IMR-90 (cell line): ENCODE measurements at regions not wholly inside any gene's neighbourhood (a gene's known extent, or its start where the extent isn't known, plus 50 kb on each side); places are given as distances from the start of the nearest gene placed in this dataset.

Source experiments
- ATAC-seq: fragments of 200-7000 bp; cut with Tn5 transposase; 2 replicates; pipeline ENCODE4 v1.9.1; 2020; ENCODE audit warnings: low read depth, mild to moderate bottlenecking, moderate library complexity
- BruUV-seq: library from RNA; stranded (reverse); fragments of 400-500 nt; replicated peaks from 2 replicates; lab custom pipeline; 2021; lab: Mats Ljungman, UMichigan
- CTCF ChIA-PET: fragments of 300-600 bp; formaldehyde crosslinking; extraction: SDS; loops from one replicate; lab custom pipeline; 2021; ENCODE audit warnings: antibody characterized with exemption; lab: Yijun Ruan, JAX
- POLR2A ChIA-PET: fragments of 300-600 bp; sonication (Branson Sonifier 250); formaldehyde crosslinking; loops from one replicate; lab custom pipeline; 2022; ENCODE audit warnings: antibody characterized with exemption; ENCODE audit not compliant: unreplicated experiment; lab: Charles Lee
- DNase-seq: peaks from one replicate; pipeline ENCODE4 v3.0.0; 2013
- H2AFZ ChIP-seq: replicated peaks from 2 replicates; pipeline ENCODE3; 2013; ENCODE audit warnings: low read length, mild to moderate bottlenecking; ENCODE audit not compliant: poor library complexity
- H2AK5ac ChIP-seq: 2 replicates; pipeline ENCODE4 v1.6.1; 2013; ENCODE audit warnings: low read depth, low read length, inconsistent platforms
- H2AK9ac ChIP-seq: replicated peaks from 2 replicates; pipeline ENCODE3; 2013; ENCODE audit warnings: mild to moderate bottlenecking, low read depth, low read length, moderate library complexity; ENCODE audit not compliant: poor library complexity
- H2BK120ac ChIP-seq: 2 replicates; pipeline ENCODE4 v1.6.1; 2013; ENCODE audit warnings: low read depth, low read length, inconsistent platforms
- H2BK15ac ChIP-seq: 3 replicates; pipeline ENCODE4 v1.6.1; 2013; ENCODE audit warnings: low read depth, low read length, inconsistent platforms
- H2BK20ac ChIP-seq: 2 replicates; pipeline ENCODE4 v1.6.1; 2013; ENCODE audit warnings: low read depth, mild to moderate bottlenecking, inconsistent platforms, low read length, moderate library complexity
- H2BK5ac ChIP-seq: 2 replicates; pipeline ENCODE4 v1.6.1; 2013; ENCODE audit warnings: mild to moderate bottlenecking, low read depth, low read length, inconsistent platforms; ENCODE audit not compliant: poor library complexity, severe bottlenecking
- H3K14ac ChIP-seq: replicated peaks from 2 replicates; pipeline ENCODE4 v1.6.1; 2013; ENCODE audit warnings: low read depth, low read length, inconsistent platforms
- H3K18ac ChIP-seq: 2 replicates; pipeline ENCODE4 v1.6.1; 2013; ENCODE audit warnings: low read depth, low read length, control low read depth
- H3K23ac ChIP-seq: 2 replicates; pipeline ENCODE4 v1.6.1; 2013; ENCODE audit warnings: low read depth, low read length, inconsistent platforms
- H3K27ac ChIP-seq: 2 replicates; pipeline ENCODE4 v1.5.1; 2013; ENCODE audit warnings: mild to moderate bottlenecking, control low read depth, low read length; ENCODE audit not compliant: insufficient read depth
- H3K27me3 ChIP-seq: 2 replicates; pipeline ENCODE4 v1.6.1; 2013; ENCODE audit warnings: low read length; ENCODE audit not compliant: control insufficient read depth, insufficient read depth
- H3K36me3 ChIP-seq: 2 replicates; pipeline ENCODE4 v1.6.1; 2013; ENCODE audit warnings: low read length, mixed read lengths; ENCODE audit not compliant: control insufficient read depth, insufficient read depth
- H3K4ac ChIP-seq: 2 replicates; pipeline ENCODE4 v1.6.1; 2013; ENCODE audit warnings: low read depth, low read length, inconsistent platforms
- H3K4me1 ChIP-seq: 2 replicates; pipeline ENCODE4 v1.6.1; 2013; ENCODE audit warnings: low read length, mixed read lengths; ENCODE audit not compliant: control insufficient read depth, insufficient read depth
- H3K4me2 ChIP-seq: 2 replicates; pipeline ENCODE4 v1.6.1; 2013; ENCODE audit warnings: low read depth, mild to moderate bottlenecking, control low read depth, low read length, moderate library complexity
- H3K4me3 ChIP-seq: 2 replicates; pipeline ENCODE4 v1.5.1; 2013; ENCODE audit warnings: low read depth, mild to moderate bottlenecking, control low read depth, low read length, moderate library complexity; ENCODE audit not compliant: insufficient read depth
- H3K56ac ChIP-seq: 2 replicates; pipeline ENCODE4 v1.6.1; 2013; ENCODE audit warnings: low read length, inconsistent platforms; ENCODE audit not compliant: insufficient read depth; ENCODE audit errors: extremely low read depth
- H3K79me1 ChIP-seq, 2 experiments: 2 replicates each; pipeline ENCODE4 v1.6.1; 2013; ENCODE audit warnings: low read length in 2 of 2, inconsistent platforms in 1 of 2, low read depth in 1 of 2
- H3K9ac ChIP-seq: 2 replicates; pipeline ENCODE4 v1.6.1; 2013; ENCODE audit warnings: low read depth, low read length, control low read depth
- H3K9me1 ChIP-seq: 2 replicates; pipeline ENCODE4 v1.6.1; 2013; ENCODE audit warnings: low read length, inconsistent platforms; ENCODE audit not compliant: insufficient read depth
- H3K9me3 ChIP-seq: 2 replicates; pipeline ENCODE4 v1.6.1; 2013; ENCODE audit warnings: low read length; ENCODE audit not compliant: control insufficient read depth, insufficient read depth
- H4K20me1 ChIP-seq: 2 replicates; pipeline ENCODE4 v1.6.1; 2013; ENCODE audit warnings: low read length, inconsistent platforms; ENCODE audit not compliant: insufficient read depth
- H4K5ac ChIP-seq: 2 replicates; pipeline ENCODE4 v1.6.1; 2013; ENCODE audit warnings: mild to moderate bottlenecking, low read depth, low read length, control low read depth
- H4K8ac ChIP-seq, 2 experiments: 2 replicates each; pipeline ENCODE4 v1.6.1; 2013; ENCODE audit warnings: low read depth in 2 of 2, low read length in 2 of 2, control low read depth in 1 of 2, inconsistent platforms in 1 of 2
- H4K91ac ChIP-seq: 2 replicates; pipeline ENCODE4 v1.6.1; 2013; ENCODE audit warnings: low read depth, low read length, inconsistent platforms; ENCODE audit not compliant: insufficient read depth
- CEBPB ChIP-seq: IDR thresholded peaks from 2 replicates; pipeline ENCODE4 v1.6.1; 2012; ENCODE audit warnings: low read depth, low read length, improper control_type of control experiment
- MAFK ChIP-seq: IDR thresholded peaks from 2 replicates; pipeline ENCODE4 v1.6.1; 2012; ENCODE audit warnings: low read depth, low read length, improper control_type of control experiment
- NFE2L2 ChIP-seq: fragments of 150-350 bp; IDR thresholded peaks from 2 replicates; pipeline ENCODE4 v1.6.1; 2016; ENCODE audit warnings: low read depth, mild to moderate bottlenecking, low read length
- RFX5 ChIP-seq: IDR thresholded peaks from 2 replicates; pipeline ENCODE4 v1.8.0; 2012; ENCODE audit warnings: low read depth, mild to moderate bottlenecking, low read length, moderate library complexity
- WGBS, 2 experiments: methylation state at CpG; one replicate each; pipeline versions ENCODE4 v1.1.5 to v1.1.7; 2013; ENCODE audit warnings: missing lambda C conversion rate in 2 of 2; ENCODE audit not compliant: insufficient read length in 1 of 2; ENCODE audit errors: extremely low coverage in 2 of 2; 5-methylcytosine and 5-hydroxymethylcytosine counted together
- dilution Hi-C: fragments of 300-500 bp; cut with HindIII; formaldehyde crosslinking; loops from one replicate; pipeline ENCODE4 v1.14.3; 2018; ENCODE audit warnings: low sequenced_read_pairs; ENCODE audit not compliant: unreplicated experiment
- in situ Hi-C: fragments of 300-500 bp; cut with MboI; formaldehyde crosslinking; loops from 3 replicates; pipeline ENCODE4 v1.14.3; 2019; ENCODE audit warnings: low sequenced_read_pairs, inconsistent platforms, mixed read lengths
- intact Hi-C: fragments of 100-400 bp; cut with micrococcal nuclease; formaldehyde crosslinking; loops from 2 replicates; pipeline ENCODE4 v1.10.0; 2022
- TF ChIP-seq, protein P1 (sequence below): conservative IDR thresholded peaks from 2 replicates; pipeline ENCODE4 v1.5.1; 2012; ENCODE audit warnings: mild to moderate bottlenecking, low read depth, low read length, improper control_type of control experiment

DNA sequence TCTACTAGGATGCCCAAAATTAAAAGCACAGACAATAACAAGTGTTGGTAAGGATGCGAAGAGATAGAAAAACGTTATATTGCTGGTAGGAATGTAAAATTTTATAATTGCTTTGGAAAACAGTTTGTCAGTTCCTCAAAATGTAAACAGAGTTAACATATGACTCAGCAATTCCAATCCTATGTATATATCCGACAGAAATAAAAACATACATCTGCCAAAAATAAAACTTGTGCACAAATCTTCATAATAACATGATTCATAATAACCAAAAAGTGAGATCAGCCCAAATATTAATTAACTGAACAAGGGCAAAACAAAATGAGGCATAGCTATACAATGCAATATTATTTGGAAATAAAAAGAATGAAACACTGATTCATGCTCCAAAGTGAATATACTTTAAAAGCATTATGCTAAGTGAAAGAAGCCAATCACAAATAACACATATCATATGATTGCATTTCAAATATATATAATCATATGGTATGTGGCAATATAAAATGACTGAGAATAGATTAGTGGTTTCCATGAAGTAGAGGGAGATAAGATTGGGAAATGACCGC, 609.3 kb downstream of the IGSF11 start:
- no CpG with 5 or more reads among the region's 4 CpGs for WGBS, 2 experiments
- BruUV-seq: no TSS peak
- in situ Hi-C loops: no loop called here

More for the DNA sequence above, 609.3 kb downstream of the IGSF11 start:
- TF ChIP-seq, protein P1, sequence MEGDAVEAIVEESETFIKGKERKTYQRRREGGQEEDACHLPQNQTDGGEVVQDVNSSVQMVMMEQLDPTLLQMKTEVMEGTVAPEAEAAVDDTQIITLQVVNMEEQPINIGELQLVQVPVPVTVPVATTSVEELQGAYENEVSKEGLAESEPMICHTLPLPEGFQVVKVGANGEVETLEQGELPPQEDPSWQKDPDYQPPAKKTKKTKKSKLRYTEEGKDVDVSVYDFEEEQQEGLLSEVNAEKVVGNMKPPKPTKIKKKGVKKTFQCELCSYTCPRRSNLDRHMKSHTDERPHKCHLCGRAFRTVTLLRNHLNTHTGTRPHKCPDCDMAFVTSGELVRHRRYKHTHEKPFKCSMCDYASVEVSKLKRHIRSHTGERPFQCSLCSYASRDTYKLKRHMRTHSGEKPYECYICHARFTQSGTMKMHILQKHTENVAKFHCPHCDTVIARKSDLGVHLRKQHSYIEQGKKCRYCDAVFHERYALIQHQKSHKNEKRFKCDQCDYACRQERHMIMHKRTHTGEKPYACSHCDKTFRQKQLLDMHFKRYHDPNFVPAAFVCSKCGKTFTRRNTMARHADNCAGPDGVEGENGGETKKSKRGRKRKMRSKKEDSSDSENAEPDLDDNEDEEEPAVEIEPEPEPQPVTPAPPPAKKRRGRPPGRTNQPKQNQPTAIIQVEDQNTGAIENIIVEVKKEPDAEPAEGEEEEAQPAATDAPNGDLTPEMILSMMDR: no peak
- peak; percentile 78 for TF ChIP-seq NFE2L2
- TF ChIP-seq MAFK: peak; percentile 43; the same call in 1 of the 2 replicates
- no peak for TF ChIP-seq CEBPB
- TF ChIP-seq RFX5: no peak
- Histone ChIP-seq H2AFZ (no peak overlapping the region), H3K9me1 (no peaks in the 10 kb centered on the region), H3K9me3 (no peaks in the 10 kb centered on the region), H3K79me1 (no peaks in the 10 kb centered on the region), H4K91ac (no peak overlapping the region), H3K27ac (no peak overlapping the region), H3K4me2 (no peak overlapping the region), H3K18ac (no peak overlapping the region), H2BK20ac (no peak overlapping the region), H4K20me1 (no peaks in the 10 kb centered on the region), H4K5ac (no peak overlapping the region), H2AK9ac (no peak overlapping the region), H3K36me3 (no peaks in the 10 kb centered on the region), H2BK15ac (no peak overlapping the region), H3K27me3 (no peaks in the 10 kb centered on the region), H3K9ac (no peak overlapping the region), H3K4me1 (no peaks in the 10 kb centered on the region), H3K23ac (no peak overlapping the region), H3K56ac (no peak overlapping the region), H2BK5ac (no peak overlapping the region), H2BK120ac (no peak overlapping the region), H4K8ac (no peak overlapping the region), H2AK5ac (no peak overlapping the region), H3K4ac (no peak overlapping the region), H3K4me3 (no peak overlapping the region), H3K14ac (no peak overlapping the region)
- ATAC-seq (no peak), DNase-seq (no peak)
- CTCF ChIA-PET: no interaction called here
- POLR2A ChIA-PET: no interaction called here
- intact Hi-C loops (no loop called here), dilution Hi-C loops (no loop called here)
